Mesendoderm (in vitro differentiated cells): ENCODE measurements at regions not wholly inside any gene's neighbourhood (a gene's known extent, or its start where the extent isn't known, plus 50 kb on each side); places are given as distances from the start of the nearest gene placed in this dataset.

Experiments
- DNase-seq: peaks from one replicate; pipeline ENCODE4 v3.0.0; 2013
- H2AK5ac ChIP-seq: 2 replicates; pipeline ENCODE4 v1.6.1; 2013; ENCODE audit warnings: low read length, inconsistent platforms
- H2BK120ac ChIP-seq: 2 replicates; pipeline ENCODE4 v1.6.1; 2013; ENCODE audit warnings: low read depth, mild to moderate bottlenecking, low read length, moderate library complexity, mixed read lengths
- H2BK15ac ChIP-seq: replicated peaks from 2 replicates; pipeline ENCODE4 v1.6.1; 2013; ENCODE audit warnings: low read depth, mild to moderate bottlenecking, moderate library complexity
- H2BK5ac ChIP-seq: 2 replicates; pipeline ENCODE4 v1.6.1; 2013; ENCODE audit warnings: low read length, inconsistent platforms
- H3K18ac ChIP-seq: 2 replicates; pipeline ENCODE4 v1.6.1; 2013; ENCODE audit warnings: mild to moderate bottlenecking, low read length, mixed read lengths
- H3K23ac ChIP-seq: one replicate; pipeline ENCODE4 v1.6.1; 2013; ENCODE audit warnings: low read length
- H3K27ac ChIP-seq: 2 replicates; pipeline ENCODE4 v1.5.1; 2013; ENCODE audit warnings: low read depth, mild to moderate bottlenecking, inconsistent platforms, low read length, moderate library complexity
- H3K27me3 ChIP-seq: 2 replicates; pipeline ENCODE4 v1.6.1; 2013; ENCODE audit warnings: low read length, control low read depth, mild to moderate bottlenecking, inconsistent platforms; ENCODE audit not compliant: insufficient read depth, poor library complexity
- H3K36me3 ChIP-seq: 2 replicates; pipeline ENCODE4 v1.6.1; 2013; ENCODE audit warnings: low read length, inconsistent platforms; ENCODE audit not compliant: control insufficient read depth, insufficient read depth
- H3K4ac ChIP-seq: one replicate; pipeline ENCODE4 v1.6.1; 2013; ENCODE audit warnings: low read depth, mild to moderate bottlenecking, low read length, moderate library complexity
- H3K4me1 ChIP-seq: 2 replicates; pipeline ENCODE4 v1.6.1; 2013; ENCODE audit warnings: low read depth, low read length, inconsistent platforms; ENCODE audit not compliant: control insufficient read depth
- H3K4me2 ChIP-seq: 2 replicates; pipeline ENCODE4 v1.6.1; 2013; ENCODE audit warnings: low read length
- H3K4me3 ChIP-seq: 2 replicates; pipeline ENCODE4 v1.5.1; 2013; ENCODE audit warnings: mild to moderate bottlenecking, low read length
- H3K56ac ChIP-seq: one replicate; pipeline ENCODE4 v1.6.1; 2013; ENCODE audit warnings: low read length
- H3K79me1 ChIP-seq: 2 replicates; pipeline ENCODE4 v1.6.1; 2013; ENCODE audit warnings: low read length, inconsistent platforms
- H3K79me2 ChIP-seq: 2 replicates; pipeline ENCODE4 v1.6.1; 2013; ENCODE audit warnings: mild to moderate bottlenecking, low read length; ENCODE audit not compliant: control insufficient read depth, insufficient read depth
- H3K9ac ChIP-seq: 2 replicates; pipeline ENCODE4 v1.6.1; 2013; ENCODE audit warnings: low read length, inconsistent platforms
- H4K5ac ChIP-seq: one replicate; pipeline ENCODE4 v1.6.1; 2013; ENCODE audit warnings: low read length
- H4K8ac ChIP-seq: one replicate; pipeline ENCODE4 v1.6.1; 2013; ENCODE audit warnings: low read depth, mild to moderate bottlenecking, control low read depth, low read length, moderate library complexity
- whole genome bisulfite sequencing: extraction: QIAGEN DNeasy Blood & Tissue Kit; methylation state at CpG from one replicate; pipeline ENCODE4 v1.1.7; 2013; ENCODE audit warnings: low lambda C conversion rate, missing lambda C conversion rate; ENCODE audit not compliant: insufficient coverage; ENCODE audit errors: extremely low coverage; 5-methylcytosine and 5-hydroxymethylcytosine counted together

DNA sequence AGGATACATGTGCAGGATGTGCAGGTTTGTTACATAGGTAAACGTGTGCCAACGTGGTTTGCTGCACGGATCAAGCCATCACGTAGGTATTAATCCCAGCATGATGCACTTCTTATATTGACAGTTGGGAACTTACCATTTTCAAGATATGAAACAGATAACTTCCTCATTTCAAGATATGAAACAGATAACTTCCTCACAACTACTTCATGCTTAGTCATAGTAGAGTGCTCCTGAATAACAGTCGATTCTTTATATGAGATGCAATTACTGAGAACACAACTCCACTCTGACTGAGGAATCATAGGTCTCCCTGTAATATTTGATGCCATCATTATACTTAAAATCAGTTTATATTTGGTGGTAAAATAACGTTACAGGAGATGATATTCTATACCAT lies 1124.3 kb downstream of the AMY1C start:
- Histone ChIP-seq H3K23ac (no peak overlapping the region), H2BK120ac (no peak overlapping the region), H3K4me1 (no peaks in the 10 kb centered on the region), H3K9ac (no peak overlapping the region), H3K27me3 (no peaks in the 10 kb centered on the region), H3K18ac (no peak overlapping the region), H4K5ac (no peak overlapping the region), H3K4me3 (no peak overlapping the region), H3K56ac (no peak overlapping the region), H2AK5ac (no peak overlapping the region), H3K4me2 (no peak overlapping the region), H2BK5ac (no peak overlapping the region), H3K79me2 (no peaks in the 10 kb centered on the region), H3K36me3 (no peaks in the 10 kb centered on the region), H3K4ac (no peak overlapping the region), H3K27ac (no peak overlapping the region), H4K8ac (no peak overlapping the region), H2BK15ac (no peak overlapping the region), H3K79me1 (no peaks in the 10 kb centered on the region)
- no peak for DNase-seq
- WGBS, result no CpG with 5 or more reads among the region's 6 CpGs

DNA sequence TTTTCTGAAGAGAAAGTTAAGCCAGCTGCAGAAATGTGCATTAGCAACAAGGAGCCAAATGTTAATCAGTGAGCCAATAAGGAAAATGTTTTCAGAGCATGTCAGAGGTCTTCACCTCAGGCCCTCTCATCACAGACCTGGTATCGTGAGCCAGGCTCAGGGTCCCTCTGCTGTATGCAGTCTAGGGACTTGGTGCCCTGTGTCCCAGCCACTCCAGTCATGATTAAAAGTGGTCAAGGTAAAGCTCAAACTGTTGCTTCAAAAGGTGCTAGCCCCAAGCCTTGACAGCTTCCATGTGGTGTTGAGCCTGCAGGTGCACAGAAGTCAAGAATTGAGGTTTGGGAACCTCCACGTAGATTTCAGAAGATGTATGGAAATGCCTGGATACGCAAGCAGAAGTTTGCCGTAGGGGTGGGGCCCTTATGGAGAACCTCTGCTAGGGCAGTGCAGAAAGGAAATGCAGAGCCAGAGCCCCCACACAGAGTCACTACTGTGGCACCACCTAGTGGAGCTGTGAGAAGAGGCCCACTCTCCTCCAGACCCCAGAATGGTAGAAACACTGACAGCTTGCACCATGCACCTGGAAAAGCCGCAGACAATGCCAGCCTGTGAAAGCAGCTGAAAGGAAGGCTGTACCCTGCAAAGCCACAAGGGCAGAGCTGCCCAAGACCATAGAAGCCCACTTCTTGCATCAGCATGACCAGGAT lies 1128.7 kb downstream of the AMY1C start:
- H3K27ac ChIP-seq, result no peak overlapping the region
- H3K18ac ChIP-seq, result no peak overlapping the region
- DNase-seq, result peak; percentile 75
- H2BK5ac ChIP-seq, result no peak overlapping the region
- H3K4me2 ChIP-seq, result no peak overlapping the region
- no peak overlapping the region for H3K23ac ChIP-seq
- no peak overlapping the region for H2BK120ac ChIP-seq
- no peaks in the 10 kb centered on the region for H3K27me3 ChIP-seq
- H3K9ac ChIP-seq, result no peak overlapping the region
- H4K8ac ChIP-seq, result no peak overlapping the region
- no peak overlapping the region for H2AK5ac ChIP-seq
- H3K79me2 ChIP-seq, result no peaks in the 10 kb centered on the region
- H3K36me3 ChIP-seq, result no peaks in the 10 kb centered on the region
- H3K56ac ChIP-seq, result no peak overlapping the region
- whole genome bisulfite sequencing, result no CpG with 5 or more reads among the region's 5 CpGs
- no peak overlapping the region for H3K4ac ChIP-seq
- H2BK15ac ChIP-seq, result no peak overlapping the region
- no peak overlapping the region for H3K4me3 ChIP-seq
- no peaks in the 10 kb centered on the region for H3K4me1 ChIP-seq
- no peak overlapping the region for H4K5ac ChIP-seq
- no peaks in the 10 kb centered on the region for H3K79me1 ChIP-seq

DNA sequence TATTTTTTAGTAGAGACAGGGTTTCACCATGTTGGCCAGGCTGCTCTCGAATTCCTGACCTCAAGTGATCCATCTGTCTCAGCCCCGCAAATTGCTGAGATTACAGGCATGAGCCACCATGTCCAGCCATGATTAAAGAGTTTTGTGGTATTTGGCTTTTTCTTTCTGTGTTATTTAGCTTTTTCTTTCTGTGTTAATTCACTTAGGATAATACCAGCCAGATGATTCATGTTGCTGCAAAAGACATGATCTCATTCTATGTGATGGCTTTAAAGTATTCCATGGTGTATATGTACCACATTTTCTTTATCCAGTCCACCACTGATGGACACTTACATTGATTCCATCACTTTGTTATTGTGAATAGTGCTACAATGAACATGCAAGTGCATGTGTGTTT lies 1135.2 kb downstream of the AMY1C start:
- no peak overlapping the region for H2BK15ac ChIP-seq
- no peak overlapping the region for H4K8ac ChIP-seq
- no peak overlapping the region for H2BK120ac ChIP-seq
- H3K9ac ChIP-seq, result no peak overlapping the region
- WGBS, result no CpG with 5 or more reads among the region's 2 CpGs
- H3K4ac ChIP-seq, result no peak overlapping the region
- no peak overlapping the region for H3K4me2 ChIP-seq
- no peak overlapping the region for H3K56ac ChIP-seq
- no peak overlapping the region for H3K18ac ChIP-seq
- no peak overlapping the region for H2BK5ac ChIP-seq
- H3K36me3 ChIP-seq, result no peaks in the 10 kb centered on the region
- no peaks in the 10 kb centered on the region for H3K79me2 ChIP-seq
- no peak overlapping the region for H3K27ac ChIP-seq
- H3K23ac ChIP-seq, result no peak overlapping the region
- H3K4me1 ChIP-seq, result no peaks in the 10 kb centered on the region
- H2AK5ac ChIP-seq, result no peak overlapping the region
- H3K27me3 ChIP-seq, result no peaks in the 10 kb centered on the region
- H3K79me1 ChIP-seq, result no peaks in the 10 kb centered on the region
- H3K4me3 ChIP-seq, result no peak overlapping the region
- no peak for DNase-seq
- H4K5ac ChIP-seq, result no peak overlapping the region

DNA sequence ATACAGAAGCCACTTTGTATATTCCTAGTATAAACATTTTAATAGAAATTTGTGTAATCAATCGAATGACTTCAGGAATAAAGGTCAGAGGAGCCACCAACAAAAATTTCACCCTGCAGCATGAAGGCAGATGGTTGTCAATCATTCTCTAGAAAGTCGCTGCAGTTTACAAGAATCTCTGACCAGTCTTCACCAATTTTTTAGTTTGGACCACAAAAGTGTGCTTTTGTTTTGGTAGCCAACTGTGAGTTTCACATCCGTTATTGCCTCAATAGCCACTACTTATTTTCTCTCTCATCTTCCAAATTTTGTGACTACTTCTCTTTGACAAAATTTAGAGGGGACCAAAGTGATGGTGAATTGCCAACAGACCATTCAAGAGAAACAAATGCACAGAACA lies 1155.6 kb downstream of the AMY1C start:
- no CpG with 5 or more reads among the region's 3 CpGs for WGBS
- H3K23ac ChIP-seq, result no peak overlapping the region

DNA sequence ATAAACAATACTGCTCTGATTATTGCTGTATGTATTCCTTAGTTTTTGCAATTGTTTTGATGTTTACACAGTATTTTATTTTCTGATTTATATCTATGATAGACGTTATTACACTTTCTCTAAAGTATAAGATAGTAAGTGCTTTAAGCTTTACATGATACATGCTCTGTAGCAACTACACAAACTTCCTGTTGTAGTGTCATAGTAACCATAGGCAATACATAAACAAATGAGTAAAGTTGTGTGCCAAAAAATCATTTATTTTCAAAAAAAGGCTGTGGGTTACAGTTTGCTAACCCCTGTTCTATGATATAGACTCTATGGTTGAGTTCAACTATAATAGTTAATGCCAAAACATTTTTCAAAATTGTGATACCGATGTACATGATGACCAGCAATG lies 1156.4 kb downstream of the AMY1C start:
- Histone ChIP-seq H3K23ac (no peak overlapping the region), H2BK5ac (no peak overlapping the region), H3K56ac (no peak overlapping the region), H2AK5ac (no peak overlapping the region), H3K36me3 (no peaks in the 10 kb centered on the region), H4K8ac (no peak overlapping the region), H3K4ac (no peak overlapping the region), H2BK120ac (no peak overlapping the region), H2BK15ac (no peak overlapping the region), H3K79me1 (no peaks in the 10 kb centered on the region), H3K18ac (no peak overlapping the region), H3K27me3 (no peaks in the 10 kb centered on the region), H3K27ac (no peak overlapping the region), H3K9ac (no peak overlapping the region), H3K4me1 (no peaks in the 10 kb centered on the region), H4K5ac (no peak overlapping the region), H3K4me3 (no peak overlapping the region), H3K4me2 (no peak overlapping the region), H3K79me2 (no peaks in the 10 kb centered on the region)
- no CpG with 5 or more reads among the region's 2 CpGs for WGBS
- no peak for DNase-seq

More for the DNA sequence above, 1155.6 kb downstream of the AMY1C start:
- no peak overlapping the region for H3K4ac ChIP-seq
- H3K27ac ChIP-seq, result no peak overlapping the region
- no peak overlapping the region for H2AK5ac ChIP-seq
- no peaks in the 10 kb centered on the region for H3K36me3 ChIP-seq
- H3K4me2 ChIP-seq, result no peak overlapping the region
- no peak overlapping the region for H2BK120ac ChIP-seq
- H3K27me3 ChIP-seq, result no peaks in the 10 kb centered on the region
- H3K79me1 ChIP-seq, result no peaks in the 10 kb centered on the region
- no peak overlapping the region for H2BK5ac ChIP-seq
- H2BK15ac ChIP-seq, result no peak overlapping the region
- H4K8ac ChIP-seq, result no peak overlapping the region
- H3K4me1 ChIP-seq, result no peaks in the 10 kb centered on the region
- no peak overlapping the region for H3K56ac ChIP-seq
- no peak overlapping the region for H4K5ac ChIP-seq
- no peak for DNase-seq
- H3K9ac ChIP-seq, result no peak overlapping the region
- H3K79me2 ChIP-seq, result no peaks in the 10 kb centered on the region
- H3K18ac ChIP-seq, result no peak overlapping the region
- no peak overlapping the region for H3K4me3 ChIP-seq

DNA sequence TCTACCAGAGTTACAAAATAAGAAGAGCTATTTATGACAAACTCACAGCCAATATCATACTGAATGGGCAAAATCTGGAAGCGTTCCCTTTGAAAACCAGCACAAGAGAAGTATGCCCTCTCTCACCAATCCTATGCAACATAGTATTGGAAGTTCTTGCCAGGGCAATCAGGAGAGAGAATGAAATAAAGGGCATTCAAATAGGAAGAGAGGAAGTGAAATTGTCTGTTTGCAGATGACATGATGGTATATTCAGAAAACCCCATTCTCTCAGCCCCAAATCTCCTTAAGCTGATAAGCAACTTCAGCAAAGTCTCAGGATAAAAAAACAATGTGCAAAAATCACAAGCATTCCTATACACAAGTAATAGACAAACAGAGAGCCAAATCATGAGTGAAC lies 1169.5 kb downstream of the AMY1C start:
- Histone ChIP-seq H3K56ac (no peak overlapping the region), H3K27me3 (no peaks in the 10 kb centered on the region), H3K9ac (no peak overlapping the region), H3K79me1 (no peaks in the 10 kb centered on the region), H3K4me1 (no peaks in the 10 kb centered on the region), H3K4ac (no peak overlapping the region), H3K36me3 (no peaks in the 10 kb centered on the region), H2AK5ac (no peak overlapping the region), H3K27ac (no peak overlapping the region), H2BK120ac (no peak overlapping the region), H3K18ac (no peak overlapping the region), H3K79me2 (no peaks in the 10 kb centered on the region), H3K23ac (no peak overlapping the region), H4K5ac (no peak overlapping the region), H4K8ac (no peak overlapping the region), H2BK5ac (no peak overlapping the region), H2BK15ac (no peak overlapping the region), H3K4me2 (no peak overlapping the region), H3K4me3 (no peak overlapping the region)
- DNase-seq, result no peak
- no CpG with 5 or more reads among the region's 1 CpG for WGBS
